HepG2 (cell line): ENCODE measurements at regions not wholly inside any gene's neighbourhood (a gene's known extent, or its start where the extent isn't known, plus 50 kb on each side); places are given as distances from the start of the nearest gene placed in this dataset.
A peak's percentile ranks its signal among the peaks of the same experiment; 100 is the strongest.

Source experiments
- ATF7 ChIP-seq, 2 experiments: fragments of 450-650 bp in 1 of 2; sonication (generic) in 1 of 2; formaldehyde crosslinking in 1 of 2; IDR thresholded peaks; 2 replicates each; pipeline versions ENCODE4 v1.4.0 to v1.6.1; 2016 to 2020; ENCODE audit warnings: antibody characterized with exemption in 1 of 2, mild to moderate bottlenecking in 1 of 2, missing genetic modification reagents in 1 of 2
- CBFB ChIP-seq: sonication (generic); formaldehyde crosslinking; IDR thresholded peaks from 2 replicates; pipeline ENCODE4 v1.4.0; 2020; ENCODE audit warnings: missing genetic modification reagents
- CERS6 ChIP-seq: sonication (generic); formaldehyde crosslinking; IDR thresholded peaks from 2 replicates; pipeline ENCODE4 v1.5.0; 2020; ENCODE audit warnings: missing genetic modification reagents
- FOXA3 ChIP-seq: IDR thresholded peaks from 2 replicates; pipeline ENCODE4 v1.6.1; 2016; ENCODE audit warnings: missing genetic modification reagents, missing compliant biosample characterization
- HNF4A ChIP-seq: sonication (generic); formaldehyde crosslinking; IDR thresholded peaks from 2 replicates; pipeline ENCODE4 v1.4.0; 2020; ENCODE audit warnings: missing genetic modification reagents
- IRX3 ChIP-seq: sonication (generic); formaldehyde crosslinking; IDR thresholded peaks from 2 replicates; pipeline ENCODE4 v1.8.1; 2023; ENCODE audit warnings: mild to moderate bottlenecking, low read depth, missing genetic modification reagents, borderline replicate concordance
- MTF1 ChIP-seq: sonication (generic); formaldehyde crosslinking; IDR thresholded peaks from 2 replicates; pipeline ENCODE4 v1.5.0; 2020; ENCODE audit warnings: missing genetic modification reagents
- NPAS2 ChIP-seq: sonication (generic); formaldehyde crosslinking; IDR thresholded peaks from 2 replicates; pipeline ENCODE4 v1.8.0; 2022; ENCODE audit warnings: mild to moderate bottlenecking, missing genetic modification reagents, borderline replicate concordance
- ONECUT2 ChIP-seq: sonication (generic); formaldehyde crosslinking; IDR thresholded peaks from 2 replicates; pipeline ENCODE4 v1.4.0; 2020; ENCODE audit warnings: missing genetic modification reagents
- ZNF225 ChIP-seq: sonication (generic); formaldehyde crosslinking; IDR thresholded peaks from 2 replicates; pipeline ENCODE4 v1.4.0; 2020; ENCODE audit warnings: mild to moderate bottlenecking, missing genetic modification reagents
- ZNF296 ChIP-seq: sonication (generic); formaldehyde crosslinking; conservative IDR thresholded peaks from 2 replicates; pipeline ENCODE4 v1.5.0; 2020; ENCODE audit warnings: mild to moderate bottlenecking, missing genetic modification reagents
- ZNF562 ChIP-seq: sonication (generic); formaldehyde crosslinking; IDR thresholded peaks from 2 replicates; pipeline ENCODE4 v1.8.0; 2022; ENCODE audit warnings: missing genetic modification reagents, borderline replicate concordance
- ZNF660 ChIP-seq: sonication (generic); formaldehyde crosslinking; IDR thresholded peaks from 2 replicates; pipeline ENCODE4 v1.5.1; 2020; ENCODE audit warnings: mild to moderate bottlenecking, low read depth, missing genetic modification reagents, borderline replicate concordance
- ZNF766 ChIP-seq: sonication (generic); formaldehyde crosslinking; IDR thresholded peaks from 2 replicates; pipeline ENCODE4 v1.5.0; 2020; ENCODE audit warnings: missing genetic modification reagents, borderline replicate concordance
- ZZZ3 ChIP-seq: sonication (generic); formaldehyde crosslinking; IDR thresholded peaks from 2 replicates; pipeline ENCODE4 v1.4.0; 2020; ENCODE audit warnings: missing genetic modification reagents, mild to moderate bottlenecking, borderline replicate concordance
- TF ChIP-seq, protein P1 (sequence below): sonication (generic); formaldehyde crosslinking; IDR thresholded peaks from 2 replicates; pipeline ENCODE4 v1.9.0; 2021; ENCODE audit warnings: missing genetic modification reagents, borderline replicate concordance
- TF ChIP-seq, protein P2 (sequence below): sonication (generic); formaldehyde crosslinking; IDR thresholded peaks from 2 replicates; pipeline ENCODE4 v1.4.0; 2020; ENCODE audit warnings: mild to moderate bottlenecking, missing genetic modification reagents
- TF ChIP-seq, protein P3 (sequence below): IDR thresholded peaks from 2 replicates; pipeline ENCODE4 v1.6.1; 2016
- TF ChIP-seq, protein P4 (sequence below): sonication (generic); formaldehyde crosslinking; conservative IDR thresholded peaks from 2 replicates; pipeline ENCODE4 v1.4.0; 2020; ENCODE audit warnings: mild to moderate bottlenecking, missing genetic modification reagents, moderate library complexity

DNA sequence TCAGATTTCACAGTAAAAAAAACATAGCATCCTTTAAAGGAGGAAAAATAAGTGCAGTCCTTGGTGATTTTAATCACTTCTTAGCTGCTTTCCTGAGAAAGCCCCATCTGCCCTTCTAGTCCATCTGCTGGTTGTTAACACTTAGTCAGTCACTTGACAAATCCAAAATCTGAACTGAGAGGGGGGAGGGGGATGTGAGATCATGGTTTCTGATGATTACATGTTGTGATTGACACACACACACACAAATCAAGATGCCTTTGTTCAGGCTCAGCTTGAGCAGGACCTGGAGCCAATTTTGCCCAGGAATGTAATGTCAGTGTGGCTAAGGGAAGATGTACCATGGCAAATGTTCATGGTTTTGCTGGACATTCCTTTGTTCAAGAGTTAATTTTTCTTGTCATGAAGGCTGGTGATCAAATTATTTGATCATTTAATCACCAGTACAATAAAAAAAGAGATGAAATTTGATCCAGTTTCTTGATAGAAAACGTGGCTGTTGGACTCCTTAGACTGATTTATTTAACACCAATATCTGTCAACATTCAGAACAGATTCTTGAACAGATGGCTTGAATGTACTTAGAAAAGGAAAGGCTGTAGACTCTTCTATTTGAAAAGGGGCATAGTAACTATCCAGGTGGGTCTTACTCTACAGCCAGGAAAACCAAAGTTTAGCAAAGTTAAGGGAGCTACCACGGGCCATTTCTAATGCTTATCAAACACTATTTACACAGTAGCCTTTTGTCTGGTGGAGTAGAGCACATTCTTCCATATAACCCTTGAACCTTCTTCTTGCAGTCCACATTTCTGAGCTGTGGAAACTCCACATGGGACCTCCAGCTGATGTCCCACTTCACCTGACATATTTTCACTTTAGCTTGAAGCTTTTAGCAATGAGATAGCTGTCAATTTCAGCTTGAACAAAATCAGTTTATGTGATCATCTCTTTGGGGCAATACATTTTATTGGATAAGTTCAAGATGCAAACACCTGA, 408.7 kb downstream of the PIK3C3 start (continued):
- TF ChIP-seq, protein P1, sequence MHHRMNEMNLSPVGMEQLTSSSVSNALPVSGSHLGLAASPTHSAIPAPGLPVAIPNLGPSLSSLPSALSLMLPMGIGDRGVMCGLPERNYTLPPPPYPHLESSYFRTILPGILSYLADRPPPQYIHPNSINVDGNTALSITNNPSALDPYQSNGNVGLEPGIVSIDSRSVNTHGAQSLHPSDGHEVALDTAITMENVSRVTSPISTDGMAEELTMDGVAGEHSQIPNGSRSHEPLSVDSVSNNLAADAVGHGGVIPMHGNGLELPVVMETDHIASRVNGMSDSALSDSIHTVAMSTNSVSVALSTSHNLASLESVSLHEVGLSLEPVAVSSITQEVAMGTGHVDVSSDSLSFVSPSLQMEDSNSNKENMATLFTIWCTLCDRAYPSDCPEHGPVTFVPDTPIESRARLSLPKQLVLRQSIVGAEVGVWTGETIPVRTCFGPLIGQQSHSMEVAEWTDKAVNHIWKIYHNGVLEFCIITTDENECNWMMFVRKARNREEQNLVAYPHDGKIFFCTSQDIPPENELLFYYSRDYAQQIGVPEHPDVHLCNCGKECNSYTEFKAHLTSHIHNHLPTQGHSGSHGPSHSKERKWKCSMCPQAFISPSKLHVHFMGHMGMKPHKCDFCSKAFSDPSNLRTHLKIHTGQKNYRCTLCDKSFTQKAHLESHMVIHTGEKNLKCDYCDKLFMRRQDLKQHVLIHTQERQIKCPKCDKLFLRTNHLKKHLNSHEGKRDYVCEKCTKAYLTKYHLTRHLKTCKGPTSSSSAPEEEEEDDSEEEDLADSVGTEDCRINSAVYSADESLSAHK (CRISPR knock-in tag), result no peak
- TF ChIP-seq ONECUT2 (CRISPR knock-in tag) (no peak), ZNF296 (CRISPR knock-in tag) (no peak), MTF1 (no peak), ZNF766 (CRISPR knock-in tag) (no peak), ZNF562 (CRISPR knock-in tag) (no peak), FOXA3 (CRISPR knock-in tag) (peak; percentile 50; the same call in 1 of the 2 replicates), ATF7 (IDR thresholded peaks at IDR 0.05) (no peak), ATF7 (CRISPR knock-in tag; IDR thresholded peaks at IDR 0.05) (no peak), NPAS2 (CRISPR knock-in tag) (no peak), ZNF660 (no peak), IRX3 (CRISPR knock-in tag) (no peak), ZNF225 (CRISPR knock-in tag) (no peak), CERS6 (CRISPR knock-in tag) (no peak), ZZZ3 (CRISPR knock-in tag) (no peak), CBFB (CRISPR knock-in tag) (no peak), HNF4A (peak; percentile 69)
- TF ChIP-seq, protein P2, sequence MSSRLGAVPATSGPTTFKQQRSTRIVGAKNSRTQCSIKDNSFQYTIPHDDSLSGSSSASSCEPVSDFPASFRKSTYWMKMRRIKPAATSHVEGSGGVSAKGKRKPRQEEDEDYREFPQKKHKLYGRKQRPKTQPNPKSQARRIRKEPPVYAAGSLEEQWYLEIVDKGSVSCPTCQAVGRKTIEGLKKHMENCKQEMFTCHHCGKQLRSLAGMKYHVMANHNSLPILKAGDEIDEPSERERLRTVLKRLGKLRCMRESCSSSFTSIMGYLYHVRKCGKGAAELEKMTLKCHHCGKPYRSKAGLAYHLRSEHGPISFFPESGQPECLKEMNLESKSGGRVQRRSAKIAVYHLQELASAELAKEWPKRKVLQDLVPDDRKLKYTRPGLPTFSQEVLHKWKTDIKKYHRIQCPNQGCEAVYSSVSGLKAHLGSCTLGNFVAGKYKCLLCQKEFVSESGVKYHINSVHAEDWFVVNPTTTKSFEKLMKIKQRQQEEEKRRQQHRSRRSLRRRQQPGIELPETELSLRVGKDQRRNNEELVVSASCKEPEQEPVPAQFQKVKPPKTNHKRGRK (CRISPR knock-in tag), result no peak
- TF ChIP-seq, protein P3, sequence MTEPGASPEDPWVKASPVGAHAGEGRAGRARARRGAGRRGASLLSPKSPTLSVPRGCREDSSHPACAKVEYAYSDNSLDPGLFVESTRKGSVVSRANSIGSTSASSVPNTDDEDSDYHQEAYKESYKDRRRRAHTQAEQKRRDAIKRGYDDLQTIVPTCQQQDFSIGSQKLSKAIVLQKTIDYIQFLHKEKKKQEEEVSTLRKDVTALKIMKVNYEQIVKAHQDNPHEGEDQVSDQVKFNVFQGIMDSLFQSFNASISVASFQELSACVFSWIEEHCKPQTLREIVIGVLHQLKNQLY (CRISPR knock-in tag), result no peak
- TF ChIP-seq, protein P4, sequence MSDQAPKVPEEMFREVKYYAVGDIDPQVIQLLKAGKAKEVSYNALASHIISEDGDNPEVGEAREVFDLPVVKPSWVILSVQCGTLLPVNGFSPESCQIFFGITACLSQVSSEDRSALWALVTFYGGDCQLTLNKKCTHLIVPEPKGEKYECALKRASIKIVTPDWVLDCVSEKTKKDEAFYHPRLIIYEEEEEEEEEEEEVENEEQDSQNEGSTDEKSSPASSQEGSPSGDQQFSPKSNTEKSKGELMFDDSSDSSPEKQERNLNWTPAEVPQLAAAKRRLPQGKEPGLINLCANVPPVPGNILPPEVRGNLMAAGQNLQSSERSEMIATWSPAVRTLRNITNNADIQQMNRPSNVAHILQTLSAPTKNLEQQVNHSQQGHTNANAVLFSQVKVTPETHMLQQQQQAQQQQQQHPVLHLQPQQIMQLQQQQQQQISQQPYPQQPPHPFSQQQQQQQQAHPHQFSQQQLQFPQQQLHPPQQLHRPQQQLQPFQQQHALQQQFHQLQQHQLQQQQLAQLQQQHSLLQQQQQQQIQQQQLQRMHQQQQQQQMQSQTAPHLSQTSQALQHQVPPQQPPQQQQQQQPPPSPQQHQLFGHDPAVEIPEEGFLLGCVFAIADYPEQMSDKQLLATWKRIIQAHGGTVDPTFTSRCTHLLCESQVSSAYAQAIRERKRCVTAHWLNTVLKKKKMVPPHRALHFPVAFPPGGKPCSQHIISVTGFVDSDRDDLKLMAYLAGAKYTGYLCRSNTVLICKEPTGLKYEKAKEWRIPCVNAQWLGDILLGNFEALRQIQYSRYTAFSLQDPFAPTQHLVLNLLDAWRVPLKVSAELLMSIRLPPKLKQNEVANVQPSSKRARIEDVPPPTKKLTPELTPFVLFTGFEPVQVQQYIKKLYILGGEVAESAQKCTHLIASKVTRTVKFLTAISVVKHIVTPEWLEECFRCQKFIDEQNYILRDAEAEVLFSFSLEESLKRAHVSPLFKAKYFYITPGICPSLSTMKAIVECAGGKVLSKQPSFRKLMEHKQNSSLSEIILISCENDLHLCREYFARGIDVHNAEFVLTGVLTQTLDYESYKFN (CRISPR knock-in tag), result peak; percentile 37
